PFSK-1 (cell line): ENCODE measurements at regions not wholly inside any gene's neighbourhood (a gene's known extent, or its start where the extent isn't known, plus 50 kb on each side); places are given as distances from the start of the nearest gene placed in this dataset.

Source experiments
- POLR2AphosphoS5 ChIP-seq: IDR thresholded peaks from 2 replicates; pipeline ENCODE4 v1.6.1; 2012; ENCODE audit warnings: low read depth, mild to moderate bottlenecking, control low read depth, low read length, moderate library complexity
- SIN3A ChIP-seq: IDR thresholded peaks from 2 replicates; pipeline ENCODE4 v1.6.1; 2012; ENCODE audit warnings: mild to moderate bottlenecking, low read length, moderate library complexity, borderline replicate concordance; ENCODE audit not compliant: insufficient read depth
- TF ChIP-seq, protein P1 (sequence below), 2 experiments: IDR thresholded peaks; 2 replicates each; pipeline versions ENCODE4 v1.6.1 to v1.8.0; 2011 to 2012; ENCODE audit warnings: low read depth in 2 of 2, low read length in 2 of 2, control low read depth in 1 of 2, inconsistent platforms in 1 of 2, mild to moderate bottlenecking in 1 of 2, moderate library complexity in 1 of 2; ENCODE audit not compliant: insufficient read depth in 1 of 2

DNA sequence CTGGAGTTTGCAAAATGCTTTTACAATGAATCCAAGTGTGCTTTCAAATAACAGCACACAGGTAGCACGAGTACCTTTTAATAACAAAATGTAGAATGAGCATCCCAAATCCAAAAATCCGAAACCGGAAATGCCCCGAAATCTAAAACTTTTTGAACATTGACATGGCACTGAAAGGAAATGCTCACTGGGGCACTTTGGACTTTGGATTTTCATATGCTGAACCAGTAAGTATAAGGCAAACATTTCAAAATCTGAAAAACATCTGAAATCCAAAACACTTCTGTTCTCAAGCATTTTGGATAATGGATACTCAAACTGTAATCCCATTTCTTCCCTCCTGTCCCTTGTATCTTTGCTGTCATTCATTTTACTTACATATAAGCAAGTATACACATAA, 50.1 kb downstream of the GCNT4 start:
- TF ChIP-seq POLR2AphosphoS5 (no peak), SIN3A (no peak)
- TF ChIP-seq, protein P1, sequence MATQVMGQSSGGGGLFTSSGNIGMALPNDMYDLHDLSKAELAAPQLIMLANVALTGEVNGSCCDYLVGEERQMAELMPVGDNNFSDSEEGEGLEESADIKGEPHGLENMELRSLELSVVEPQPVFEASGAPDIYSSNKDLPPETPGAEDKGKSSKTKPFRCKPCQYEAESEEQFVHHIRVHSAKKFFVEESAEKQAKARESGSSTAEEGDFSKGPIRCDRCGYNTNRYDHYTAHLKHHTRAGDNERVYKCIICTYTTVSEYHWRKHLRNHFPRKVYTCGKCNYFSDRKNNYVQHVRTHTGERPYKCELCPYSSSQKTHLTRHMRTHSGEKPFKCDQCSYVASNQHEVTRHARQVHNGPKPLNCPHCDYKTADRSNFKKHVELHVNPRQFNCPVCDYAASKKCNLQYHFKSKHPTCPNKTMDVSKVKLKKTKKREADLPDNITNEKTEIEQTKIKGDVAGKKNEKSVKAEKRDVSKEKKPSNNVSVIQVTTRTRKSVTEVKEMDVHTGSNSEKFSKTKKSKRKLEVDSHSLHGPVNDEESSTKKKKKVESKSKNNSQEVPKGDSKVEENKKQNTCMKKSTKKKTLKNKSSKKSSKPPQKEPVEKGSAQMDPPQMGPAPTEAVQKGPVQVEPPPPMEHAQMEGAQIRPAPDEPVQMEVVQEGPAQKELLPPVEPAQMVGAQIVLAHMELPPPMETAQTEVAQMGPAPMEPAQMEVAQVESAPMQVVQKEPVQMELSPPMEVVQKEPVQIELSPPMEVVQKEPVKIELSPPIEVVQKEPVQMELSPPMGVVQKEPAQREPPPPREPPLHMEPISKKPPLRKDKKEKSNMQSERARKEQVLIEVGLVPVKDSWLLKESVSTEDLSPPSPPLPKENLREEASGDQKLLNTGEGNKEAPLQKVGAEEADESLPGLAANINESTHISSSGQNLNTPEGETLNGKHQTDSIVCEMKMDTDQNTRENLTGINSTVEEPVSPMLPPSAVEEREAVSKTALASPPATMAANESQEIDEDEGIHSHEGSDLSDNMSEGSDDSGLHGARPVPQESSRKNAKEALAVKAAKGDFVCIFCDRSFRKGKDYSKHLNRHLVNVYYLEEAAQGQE (IDR thresholded peaks at IDR 0.05; ENCODE audit: insufficient read depth in 1 of 2, low read depth in 2 of 2, low read length in 2 of 2) = no peak
